Progenitor cell of endocrine pancreas (in vitro differentiated cells): ENCODE measurements at regions not wholly inside any gene's neighbourhood (a gene's known extent, or its start where the extent isn't known, plus 50 kb on each side); places are given as distances from the start of the nearest gene placed in this dataset.
A peak's percentile ranks its signal among the peaks of the same experiment; 100 is the strongest.

Experiments used
- DNase-seq: peaks from one replicate; pipeline ENCODE4 v3.0.0; 2021; ENCODE audit warnings: low spot score; ENCODE audit not compliant: unreplicated experiment
- H3K27ac Mint-ChIP-seq: 2 replicates; pipeline ENCODE4 v1.8.0; 2021; ENCODE audit warnings: mild to moderate bottlenecking, moderate library complexity, mixed read lengths
- H3K27me3 Mint-ChIP-seq: 2 replicates; pipeline ENCODE4 v1.8.0; 2021; ENCODE audit warnings: mixed read lengths
- H3K36me3 Mint-ChIP-seq: 2 replicates; pipeline ENCODE4 v1.8.0; 2022; ENCODE audit warnings: mixed read lengths; ENCODE audit not compliant: insufficient read depth
- H3K4me1 Mint-ChIP-seq: 2 replicates; pipeline ENCODE4 v1.8.0; 2021; ENCODE audit warnings: low read depth, mixed read lengths
- H3K4me3 Mint-ChIP-seq: 2 replicates; pipeline ENCODE4 v1.8.0; 2021; ENCODE audit warnings: low read depth, mild to moderate bottlenecking, moderate library complexity, mixed read lengths
- H3K9me3 Mint-ChIP-seq: 2 replicates; pipeline ENCODE4 v1.8.0; 2021; ENCODE audit warnings: low read depth, mixed read lengths
- CTCF ChIP-seq: fragments of 200-600 bp; sonication (generic); IDR thresholded peaks from one replicate; pipeline ENCODE4 v1.5.0; 2021; ENCODE audit warnings: antibody characterized with exemption, mild to moderate bottlenecking; ENCODE audit not compliant: unreplicated experiment

DNA sequence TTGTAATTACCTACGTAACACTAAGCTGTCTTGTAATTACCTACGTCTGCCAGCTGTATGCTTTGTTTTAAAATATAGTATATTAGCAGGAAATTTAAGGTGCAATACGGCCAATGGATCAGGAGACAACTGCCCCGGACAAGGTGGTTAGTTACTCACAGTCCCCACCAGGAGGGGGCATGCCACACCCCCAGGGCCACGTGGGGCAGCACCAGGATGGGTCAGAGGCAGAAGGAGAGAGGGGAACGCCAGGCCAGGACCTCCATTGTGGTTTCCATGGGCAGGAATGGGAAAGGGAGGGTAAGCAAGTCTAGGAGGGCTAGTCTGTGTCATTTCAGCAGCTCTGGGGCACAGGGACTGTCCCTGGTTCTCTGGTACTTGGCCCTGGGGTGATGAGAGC lies 140.1 kb downstream of the URI1 start:
- H3K27me3 Mint-ChIP-seq = peaks cover 12% of the 10 kb centered on the region
- DNase-seq = no peak
- H3K27ac Mint-ChIP-seq = no peak overlapping the region
- TF ChIP-seq CTCF = no peak
- no peak overlapping the region for H3K4me3 Mint-ChIP-seq
- no peaks in the 10 kb centered on the region for H3K36me3 Mint-ChIP-seq
- peaks cover 2% of the 10 kb centered on the region for H3K4me1 Mint-ChIP-seq
- no peaks in the 10 kb centered on the region for H3K9me3 Mint-ChIP-seq

DNA sequence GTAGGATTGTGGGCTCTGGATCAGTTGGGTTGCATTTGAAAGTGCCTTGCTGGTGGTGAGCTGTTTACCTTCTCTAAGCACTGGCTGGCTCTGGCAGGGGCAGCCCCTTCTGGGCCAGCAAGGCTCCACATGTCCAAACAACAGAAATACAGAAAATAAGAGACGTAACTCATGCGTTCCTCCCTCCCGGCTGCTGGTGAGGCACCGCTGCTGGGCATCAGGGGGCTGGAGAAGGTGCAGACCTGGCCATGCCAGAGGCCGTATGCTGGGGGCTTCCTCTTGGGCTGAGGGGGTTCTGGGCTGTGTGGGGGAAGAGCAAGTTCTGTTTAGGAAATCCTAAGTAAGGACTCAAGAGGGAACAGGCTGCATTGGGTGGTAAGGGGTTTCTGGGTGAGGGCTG lies 140.6 kb downstream of the URI1 start:
- no peak overlapping the region for H3K27ac Mint-ChIP-seq
- peaks cover 2% of the 10 kb centered on the region for H3K4me1 Mint-ChIP-seq
- peaks cover 15% of the 10 kb centered on the region for H3K27me3 Mint-ChIP-seq
- H3K9me3 Mint-ChIP-seq = no peaks in the 10 kb centered on the region
- no peak for DNase-seq
- H3K36me3 Mint-ChIP-seq = no peaks in the 10 kb centered on the region
- no peak overlapping the region for H3K4me3 Mint-ChIP-seq
- TF ChIP-seq CTCF = no peak

DNA sequence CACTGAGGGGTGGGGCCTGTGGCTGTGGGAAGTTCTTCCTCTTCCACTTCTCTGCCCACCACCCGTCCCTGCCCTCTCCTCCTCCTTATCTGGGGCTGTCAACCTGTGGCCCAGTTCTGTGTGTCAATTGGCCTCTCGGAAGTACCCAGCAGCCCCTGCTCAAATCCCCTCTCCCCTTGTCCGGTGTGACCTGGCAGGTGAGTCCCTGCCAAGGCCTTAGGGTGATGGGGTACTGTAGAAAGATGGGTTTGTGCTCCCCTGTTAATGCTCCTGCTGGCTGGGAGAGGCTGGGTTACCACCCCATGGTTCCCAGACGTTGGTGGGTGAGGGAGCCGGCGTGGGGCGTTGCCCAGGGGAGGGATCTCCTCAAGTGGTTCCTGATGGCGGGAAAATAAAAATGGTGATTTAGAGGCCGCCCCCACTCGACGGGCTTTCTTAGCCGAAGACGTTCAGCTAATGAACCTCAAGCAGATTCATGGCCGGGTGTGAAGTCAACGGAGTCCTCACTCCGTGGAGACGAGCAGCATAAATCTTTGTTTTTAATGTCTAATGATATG lies 141.2 kb downstream of the URI1 start:
- no peak for TF ChIP-seq CTCF
- no peaks in the 10 kb centered on the region for H3K9me3 Mint-ChIP-seq
- H3K4me3 Mint-ChIP-seq = no peak overlapping the region
- peak overlapping the region; percentile 49 for H3K27ac Mint-ChIP-seq
- peaks cover 16% of the 10 kb centered on the region for H3K27me3 Mint-ChIP-seq
- no peak for DNase-seq
- H3K4me1 Mint-ChIP-seq = peaks cover 2% of the 10 kb centered on the region
- no peaks in the 10 kb centered on the region for H3K36me3 Mint-ChIP-seq

DNA sequence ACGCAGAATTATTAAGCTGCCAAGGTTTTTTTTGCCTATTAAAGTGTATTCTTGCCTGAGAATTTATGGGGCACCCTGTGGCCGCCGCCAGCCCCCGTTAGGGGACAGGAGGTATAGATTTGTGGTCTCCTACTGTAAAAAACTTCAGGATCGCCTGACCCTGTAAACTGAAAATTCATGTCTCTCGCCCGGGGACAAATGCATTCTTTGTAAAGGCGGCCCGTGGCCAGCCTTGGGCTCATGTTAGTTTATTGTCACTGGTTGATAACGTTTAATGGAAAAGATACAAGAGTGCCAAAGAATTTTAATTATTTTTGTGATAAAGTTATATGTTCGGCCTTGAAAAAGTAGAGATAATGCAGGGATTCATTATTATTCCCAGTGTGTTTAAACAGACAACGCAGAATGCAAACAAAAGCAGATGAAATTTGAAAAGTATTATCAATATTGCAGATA lies 141.7 kb downstream of the URI1 start:
- no peak for DNase-seq
- Mint-ChIP-seq H3K27me3 (peaks cover 22% of the 10 kb centered on the region), H3K4me3 (no peak overlapping the region), H3K27ac (no peak overlapping the region), H3K4me1 (peaks cover 2% of the 10 kb centered on the region), H3K9me3 (no peaks in the 10 kb centered on the region), H3K36me3 (no peaks in the 10 kb centered on the region)
- no peak for TF ChIP-seq CTCF

DNA sequence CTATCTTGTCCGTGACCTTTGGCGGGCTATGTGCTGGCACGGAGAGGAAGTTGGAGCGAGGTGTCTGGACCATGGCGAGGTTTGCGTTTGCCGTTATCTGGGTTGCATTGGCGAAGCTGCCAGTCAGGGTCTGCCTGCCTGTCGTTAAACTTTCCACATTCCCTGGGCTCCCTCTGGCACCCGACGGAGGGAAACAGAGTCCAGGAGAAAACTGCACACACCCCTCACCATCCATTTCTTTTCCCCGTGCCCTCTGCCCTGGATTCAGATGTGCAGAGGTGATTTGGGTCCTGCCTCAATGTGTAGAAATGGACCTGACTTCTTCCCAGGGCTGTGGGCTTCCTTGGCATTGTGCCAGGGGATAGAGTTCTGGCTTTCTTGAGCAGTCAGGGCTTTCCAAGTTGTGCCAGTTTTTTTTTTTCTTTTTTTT lies 142.4 kb downstream of the URI1 start:
- Mint-ChIP-seq H3K4me3 (no peak overlapping the region), H3K4me1 (peaks cover 2% of the 10 kb centered on the region), H3K9me3 (no peaks in the 10 kb centered on the region), H3K36me3 (no peaks in the 10 kb centered on the region), H3K27me3 (peaks cover 22% of the 10 kb centered on the region), H3K27ac (no peak overlapping the region)
- DNase-seq = no peak
- no peak for TF ChIP-seq CTCF
